Epithelial cell of proximal tubule (primary cell): ENCODE measurements at regions not wholly inside any gene's neighbourhood (a gene's known extent, or its start where the extent isn't known, plus 50 kb on each side); places are given as distances from the start of the nearest gene placed in this dataset.

Experiments used
- DNase-seq: peaks from one replicate; pipeline ENCODE4 v3.0.0-alpha.2; 2011; ENCODE audit warnings: low read depth
- H3K4me3 ChIP-seq: 2 replicates; pipeline ENCODE4 v1.5.1; 2011; ENCODE audit warnings: low read depth, mild to moderate bottlenecking, low read length
- TF ChIP-seq, protein P1 (sequence below): conservative IDR thresholded peaks from 2 replicates; pipeline ENCODE4 v1.5.1; 2012; ENCODE audit warnings: low read depth, mild to moderate bottlenecking, low read length

DNA sequence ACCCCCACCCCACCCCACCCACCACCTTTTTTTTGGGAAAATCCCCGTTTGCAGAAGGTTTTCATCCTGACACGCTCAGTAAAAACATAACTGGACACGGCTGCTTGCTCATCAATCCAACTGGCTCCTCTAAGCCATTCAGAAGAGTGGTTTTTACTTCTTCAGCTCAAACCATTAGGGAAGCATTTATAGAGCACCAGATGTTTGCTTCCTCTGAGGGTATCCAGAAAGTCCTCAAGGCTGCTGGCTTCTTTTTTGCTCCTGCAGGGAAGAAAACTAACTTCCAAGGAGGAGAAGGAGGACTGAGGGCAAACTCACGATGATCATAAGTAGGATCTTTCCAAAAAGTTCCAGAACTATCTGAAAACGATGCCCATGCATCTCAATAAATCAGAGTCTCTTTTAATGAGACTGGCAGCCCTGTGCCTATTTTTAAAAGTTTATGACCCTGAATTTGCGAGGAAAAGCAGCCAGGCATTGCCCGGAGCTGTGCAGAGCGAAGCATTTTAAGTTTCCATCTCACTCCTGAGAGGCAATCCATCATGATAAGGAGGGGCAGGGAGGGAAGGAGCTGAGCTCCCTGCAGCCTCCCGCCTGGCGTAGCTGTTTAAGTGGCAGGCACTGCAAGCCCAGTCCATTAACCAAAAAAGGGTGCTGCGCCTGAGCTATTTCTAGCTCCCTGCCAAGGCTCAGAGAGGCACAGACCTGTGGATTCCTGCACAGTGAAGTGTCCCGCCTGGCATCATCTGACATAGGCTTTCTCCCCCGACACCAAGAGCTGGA is 146.3 kb upstream of the FOXF1 start:
- no peak for DNase-seq
- TF ChIP-seq, protein P1, sequence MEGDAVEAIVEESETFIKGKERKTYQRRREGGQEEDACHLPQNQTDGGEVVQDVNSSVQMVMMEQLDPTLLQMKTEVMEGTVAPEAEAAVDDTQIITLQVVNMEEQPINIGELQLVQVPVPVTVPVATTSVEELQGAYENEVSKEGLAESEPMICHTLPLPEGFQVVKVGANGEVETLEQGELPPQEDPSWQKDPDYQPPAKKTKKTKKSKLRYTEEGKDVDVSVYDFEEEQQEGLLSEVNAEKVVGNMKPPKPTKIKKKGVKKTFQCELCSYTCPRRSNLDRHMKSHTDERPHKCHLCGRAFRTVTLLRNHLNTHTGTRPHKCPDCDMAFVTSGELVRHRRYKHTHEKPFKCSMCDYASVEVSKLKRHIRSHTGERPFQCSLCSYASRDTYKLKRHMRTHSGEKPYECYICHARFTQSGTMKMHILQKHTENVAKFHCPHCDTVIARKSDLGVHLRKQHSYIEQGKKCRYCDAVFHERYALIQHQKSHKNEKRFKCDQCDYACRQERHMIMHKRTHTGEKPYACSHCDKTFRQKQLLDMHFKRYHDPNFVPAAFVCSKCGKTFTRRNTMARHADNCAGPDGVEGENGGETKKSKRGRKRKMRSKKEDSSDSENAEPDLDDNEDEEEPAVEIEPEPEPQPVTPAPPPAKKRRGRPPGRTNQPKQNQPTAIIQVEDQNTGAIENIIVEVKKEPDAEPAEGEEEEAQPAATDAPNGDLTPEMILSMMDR = no peak
- H3K4me3 ChIP-seq = no peak overlapping the region

DNA sequence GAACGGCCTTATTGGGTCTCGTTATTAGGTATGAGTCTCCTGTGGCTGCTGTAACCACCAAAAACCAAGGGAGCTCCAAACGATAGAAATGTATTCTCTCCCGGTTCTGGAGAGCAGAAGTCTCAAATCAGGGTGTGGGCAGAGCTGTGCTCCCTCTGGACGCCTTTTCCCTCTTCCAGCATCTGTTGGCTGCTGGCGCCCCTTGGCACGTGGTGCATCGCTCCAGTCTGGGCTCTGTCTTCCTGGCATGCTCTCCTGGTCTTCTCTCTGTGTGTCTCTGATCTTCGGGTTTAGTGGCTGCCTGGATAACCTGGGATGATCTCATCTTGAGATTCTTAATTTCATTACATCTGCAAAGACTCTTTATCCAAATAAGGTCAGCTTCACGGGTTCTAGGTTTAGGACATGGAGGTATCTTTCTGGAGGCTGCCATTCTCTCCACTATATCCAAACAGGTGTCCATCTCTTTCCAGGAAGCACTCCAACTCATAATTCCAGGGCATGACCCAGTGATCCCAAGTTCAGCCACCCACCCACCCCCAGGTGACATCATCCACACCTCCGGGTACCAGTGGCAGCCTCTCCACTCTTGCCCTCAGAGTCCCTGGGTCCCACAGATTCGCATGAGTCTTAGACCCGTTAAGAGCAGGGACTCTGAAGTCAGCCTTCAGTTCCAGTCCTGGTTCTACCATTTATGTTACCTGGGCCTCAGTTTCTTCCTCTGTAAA is 145.5 kb upstream of the FOXF1 start:
- no peak for DNase-seq
- H3K4me3 ChIP-seq = no peak overlapping the region
- TF ChIP-seq, protein P1 = no peak

DNA sequence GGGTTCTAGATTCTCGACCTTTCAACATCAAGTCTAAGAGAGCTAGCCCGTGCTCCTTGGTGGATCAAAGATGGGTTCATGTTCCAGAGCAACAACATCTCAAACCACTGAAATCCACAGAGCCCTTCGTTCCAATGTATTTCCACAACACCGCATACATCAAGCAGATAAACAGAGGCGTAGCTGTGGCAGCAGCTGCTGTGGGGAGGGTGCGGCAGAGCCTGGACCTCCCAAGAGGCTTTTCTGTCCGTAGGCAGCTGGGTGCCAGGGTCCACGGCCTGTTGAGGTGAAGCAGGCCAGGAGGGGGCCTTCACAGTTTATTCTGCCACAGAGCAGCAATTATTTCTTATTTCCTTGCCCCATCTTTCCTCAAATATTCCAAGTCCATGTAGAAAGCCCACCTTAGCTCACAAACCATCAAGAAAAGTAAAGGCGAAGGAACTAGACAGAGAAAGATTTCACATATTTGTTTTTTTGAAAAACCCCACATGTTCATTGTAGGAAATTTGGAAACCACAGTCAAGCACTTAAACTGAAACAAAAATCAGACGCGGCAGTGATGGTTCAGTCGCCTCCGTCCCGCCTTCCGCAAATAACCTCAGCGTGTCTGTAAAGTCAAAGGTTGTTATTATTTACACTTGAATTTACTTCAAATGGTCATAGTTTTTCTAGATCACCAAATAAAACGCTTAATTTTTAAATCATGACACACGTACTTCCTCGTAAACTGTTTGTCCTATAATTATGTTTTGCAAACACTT is 144.6 kb upstream of the FOXF1 start:
- DNase-seq = no peak
- H3K4me3 ChIP-seq = no peak overlapping the region
- TF ChIP-seq, protein P1 = no peak

DNA sequence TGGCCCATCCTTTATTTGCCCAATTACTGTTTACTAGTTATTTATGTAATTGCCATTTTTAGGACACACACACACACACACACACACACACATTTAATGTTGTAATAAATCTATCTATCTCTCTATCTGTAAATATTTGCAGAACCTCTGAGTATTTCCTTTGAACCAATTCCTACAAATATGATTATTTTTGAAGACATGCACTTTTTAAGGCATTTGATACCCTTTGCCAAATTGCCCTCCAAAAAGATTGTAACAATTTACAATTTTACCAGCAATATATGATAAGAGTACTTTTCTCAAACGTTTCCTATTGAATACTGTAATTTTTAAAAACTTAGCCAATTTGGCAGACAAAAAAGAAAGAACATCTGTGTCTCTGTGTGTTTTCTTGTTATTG is 143.8 kb upstream of the FOXF1 start:
- TF ChIP-seq, protein P1 = no peak
- DNase-seq = no peak
- H3K4me3 ChIP-seq = no peak overlapping the region

DNA sequence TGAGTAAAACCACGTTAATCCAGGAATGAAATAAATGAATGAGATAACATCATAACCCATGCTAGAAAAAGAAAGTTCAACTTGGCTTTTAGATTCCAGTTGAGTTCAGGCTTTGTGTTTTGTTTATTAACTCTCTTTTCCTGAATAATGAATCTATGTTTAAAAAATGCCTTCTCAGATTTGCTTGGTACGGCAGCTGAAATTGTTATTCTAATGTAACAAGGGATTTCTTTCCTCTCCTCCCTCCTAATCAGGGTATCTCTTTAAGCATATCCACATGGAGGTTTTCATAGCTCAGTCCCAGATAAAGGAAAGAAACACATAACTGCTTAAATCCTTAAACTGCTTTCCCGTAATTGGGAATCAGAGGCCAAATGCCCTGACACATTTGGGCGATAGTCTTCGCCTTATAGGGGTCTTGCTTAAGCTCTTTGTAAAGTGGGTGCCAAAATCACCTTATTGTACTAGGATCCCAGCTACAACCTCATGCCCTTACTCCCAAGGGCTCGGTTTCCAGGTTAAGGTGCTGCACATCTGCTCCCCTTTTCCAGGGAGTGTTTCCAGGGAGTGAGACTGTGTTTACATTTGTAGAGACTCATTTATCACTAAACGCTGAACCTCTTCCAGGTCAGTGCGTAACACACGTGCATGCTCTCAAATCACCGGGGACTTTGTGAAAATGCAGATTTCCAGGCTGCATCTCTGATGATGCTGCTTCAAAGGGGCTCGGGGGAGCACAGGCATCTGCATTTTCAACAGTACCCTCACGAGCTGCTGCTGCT is 142.8 kb upstream of the FOXF1 start:
- no peak overlapping the region for H3K4me3 ChIP-seq
- no peak for DNase-seq
- TF ChIP-seq, protein P1 = no peak

DNA sequence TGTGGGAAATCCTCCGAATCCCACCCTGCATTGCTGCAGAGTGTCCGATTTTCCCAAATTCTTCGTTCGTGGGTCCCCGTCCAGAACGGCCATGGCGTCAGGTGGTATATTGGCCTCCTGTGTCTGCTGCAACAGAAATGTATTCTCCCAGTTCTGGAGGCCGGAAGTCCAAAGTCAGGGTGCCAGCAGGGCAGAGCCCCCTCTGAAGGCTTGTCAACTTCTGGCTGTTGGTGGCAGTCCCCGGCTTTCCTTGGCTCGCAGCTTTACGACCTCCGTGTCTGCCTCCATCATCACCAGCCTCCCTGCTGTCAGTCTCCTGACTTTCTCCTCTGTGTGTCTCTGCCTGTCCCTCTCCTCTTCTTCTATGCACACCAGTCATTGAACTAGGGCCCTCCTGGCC is 142.1 kb upstream of the FOXF1 start:
- TF ChIP-seq, protein P1 = no peak
- H3K4me3 ChIP-seq = no peak overlapping the region
- DNase-seq = no peak
